Ishikawa (cell line): ENCODE measurements at regions not wholly inside any gene's neighbourhood (a gene's known extent, or its start where the extent isn't known, plus 50 kb on each side); places are given as distances from the start of the nearest gene placed in this dataset.

Experiments
- CEBPB ChIP-seq: IDR thresholded peaks from 2 replicates; pipeline ENCODE4 v1.6.1; 2012
- CREB1 ChIP-seq: IDR thresholded peaks from 2 replicates; pipeline ENCODE4 v1.6.1; 2012; ENCODE audit warnings: low read depth
- EGR1 ChIP-seq: IDR thresholded peaks from 2 replicates; pipeline ENCODE4 v1.6.1; 2012
- EP300 ChIP-seq: IDR thresholded peaks from 2 replicates; pipeline ENCODE4 v1.6.1; 2012; ENCODE audit warnings: borderline replicate concordance
- FOXM1 ChIP-seq: IDR thresholded peaks from 2 replicates; pipeline ENCODE4 v1.6.1; 2012; ENCODE audit warnings: low read depth, borderline replicate concordance
- NFIC ChIP-seq: IDR thresholded peaks from 2 replicates; pipeline ENCODE4 v1.6.1; 2012
- RAD21 ChIP-seq: IDR thresholded peaks from 2 replicates; pipeline ENCODE4 v1.6.1; 2012; ENCODE audit warnings: low read depth
- REST ChIP-seq: IDR thresholded peaks from 2 replicates; pipeline ENCODE4 v1.6.1; 2012; ENCODE audit warnings: low read depth, mild to moderate bottlenecking
- TAF1 ChIP-seq: IDR thresholded peaks from 2 replicates; pipeline ENCODE4 v1.6.1; 2012; ENCODE audit warnings: low read depth, mild to moderate bottlenecking
- TCF12 ChIP-seq: IDR thresholded peaks from 2 replicates; pipeline ENCODE4 v1.6.1; 2012; ENCODE audit warnings: low read depth
- TEAD4 ChIP-seq: IDR thresholded peaks from 2 replicates; pipeline ENCODE4 v1.6.1; 2012
- YY1 ChIP-seq: IDR thresholded peaks from 2 replicates; pipeline ENCODE4 v1.6.1; 2012; ENCODE audit warnings: low read depth
- ZBTB7A ChIP-seq: IDR thresholded peaks from 2 replicates; pipeline ENCODE4 v1.6.1; 2012; ENCODE audit warnings: low read depth
- TF ChIP-seq, protein P1 (sequence below): IDR thresholded peaks from 2 replicates; pipeline ENCODE4 v1.6.1; 2012
- TF ChIP-seq, protein P2 (sequence below): IDR thresholded peaks from 2 replicates; pipeline ENCODE4 v1.6.1; 2012

- TF ChIP-seq ZBTB7A (no peak), EGR1 (no peak), REST (no peak), EP300 (no peak)
These were observed 277.8 kb downstream of the RAP2B start for GRCh38 chr3:153439780-153440179.

DNA sequence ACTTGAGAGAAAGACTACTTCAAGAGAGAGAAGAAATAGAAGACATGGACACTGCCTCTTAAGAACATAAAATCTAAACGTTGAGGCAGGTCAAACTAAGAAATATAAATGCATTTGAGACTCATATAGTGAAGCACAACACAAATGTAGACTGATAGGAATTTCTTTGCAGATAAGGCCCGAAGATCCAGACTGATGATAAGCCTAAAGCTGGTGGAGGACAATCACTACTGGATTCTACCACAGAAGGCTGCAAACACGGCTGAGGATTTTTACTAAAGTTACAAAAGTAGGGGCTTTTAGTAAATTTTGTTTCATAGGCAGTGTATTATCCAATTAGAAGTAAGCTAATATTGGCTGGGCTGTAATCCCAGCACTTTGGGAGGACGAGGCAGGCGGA lies 278.3 kb downstream of the RAP2B start:
- TF ChIP-seq EP300 = no peak
- no peak for TF ChIP-seq TAF1
- TF ChIP-seq, protein P1, sequence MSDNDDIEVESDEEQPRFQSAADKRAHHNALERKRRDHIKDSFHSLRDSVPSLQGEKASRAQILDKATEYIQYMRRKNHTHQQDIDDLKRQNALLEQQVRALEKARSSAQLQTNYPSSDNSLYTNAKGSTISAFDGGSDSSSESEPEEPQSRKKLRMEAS = no peak
- TF ChIP-seq TEAD4 = no peak
- no peak for TF ChIP-seq RAD21
- TF ChIP-seq NFIC = no peak
- TF ChIP-seq, protein P2, sequence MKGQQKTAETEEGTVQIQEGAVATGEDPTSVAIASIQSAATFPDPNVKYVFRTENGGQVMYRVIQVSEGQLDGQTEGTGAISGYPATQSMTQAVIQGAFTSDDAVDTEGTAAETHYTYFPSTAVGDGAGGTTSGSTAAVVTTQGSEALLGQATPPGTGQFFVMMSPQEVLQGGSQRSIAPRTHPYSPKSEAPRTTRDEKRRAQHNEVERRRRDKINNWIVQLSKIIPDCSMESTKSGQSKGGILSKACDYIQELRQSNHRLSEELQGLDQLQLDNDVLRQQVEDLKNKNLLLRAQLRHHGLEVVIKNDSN = no peak
- no peak for TF ChIP-seq EGR1
- TF ChIP-seq TCF12 = no peak
- no peak for TF ChIP-seq ZBTB7A
- TF ChIP-seq CREB1 = no peak
- no peak for TF ChIP-seq REST
- no peak for TF ChIP-seq YY1
- TF ChIP-seq CEBPB = no peak
- no peak for TF ChIP-seq FOXM1

GRCh38 chr3:153442386-153442785 lies 280.4 kb downstream of the RAP2B start:
- TF ChIP-seq YY1 = no peak
- TF ChIP-seq, protein P2 = no peak
- no peak for TF ChIP-seq RAD21
- TF ChIP-seq TAF1 = no peak
- TF ChIP-seq, protein P1 = no peak
- no peak for TF ChIP-seq EGR1
- TF ChIP-seq NFIC = no peak
- no peak for TF ChIP-seq FOXM1

- TF ChIP-seq CREB1 = no peak
- TF ChIP-seq RAD21 = no peak
- TF ChIP-seq FOXM1 = no peak
- no peak for TF ChIP-seq EGR1
- no peak for TF ChIP-seq REST
- no peak for TF ChIP-seq EP300
- TF ChIP-seq TEAD4 = no peak
- no peak for TF ChIP-seq NFIC
These were observed 280.9 kb downstream of the RAP2B start for GRCh38 chr3:153442799-153443487.

- no peak for TF ChIP-seq EP300
- no peak for TF ChIP-seq TCF12
- TF ChIP-seq ZBTB7A = no peak
These were observed 281.9 kb downstream of the RAP2B start for GRCh38 chr3:153443961-153444360.
